ENCODE measurements at regions not wholly inside any gene's neighbourhood (a gene's known extent, or its start where the extent isn't known, plus 50 kb on each side); places are given as distances from the start of the nearest gene placed in this dataset.

GRCh38 chr15:69826819-69827175 is 270.9 kb downstream of the TLE3 start:
- Mint-ChIP-seq H3K36me3 (no peaks in the 10 kb centered on the region), H3K9me3 (no peaks in the 10 kb centered on the region), H3K4me3 (no peak overlapping the region), H3K4me1 (peaks cover 0 to 6% (median 1%) of the 10 kb centered on the region in 3 donors), H3K27ac (no peak overlapping the region), H3K27me3 (peaks cover 2% of the 10 kb centered on the region)

- H3K36me3 Mint-ChIP-seq, result no peaks in the 10 kb centered on the region
- H3K9me3 Mint-ChIP-seq, result no peaks in the 10 kb centered on the region
- H3K4me3 Mint-ChIP-seq, result no peak overlapping the region
- H3K27me3 Mint-ChIP-seq, result peaks cover 2% of the 10 kb centered on the region
- H3K27ac Mint-ChIP-seq, result no peak overlapping the region
- H3K4me1 Mint-ChIP-seq, result peaks cover 0 to 6% (median 1%) of the 10 kb centered on the region in 3 donors
These were observed 270.0 kb downstream of the TLE3 start for GRCh38 chr15:69827751-69828150.

- peaks cover 2% of the 10 kb centered on the region for H3K27me3 Mint-ChIP-seq
- H3K27ac Mint-ChIP-seq, result no peak overlapping the region
- H3K9me3 Mint-ChIP-seq, result no peaks in the 10 kb centered on the region
These were observed 269.4 kb downstream of the TLE3 start for GRCh38 chr15:69828181-69828828.

GRCh38 chr15:69829974-69830373 is 267.7 kb downstream of the TLE3 start:
- H3K27me3 Mint-ChIP-seq, result peaks cover 2% of the 10 kb centered on the region
- H3K9me3 Mint-ChIP-seq, result no peaks in the 10 kb centered on the region
- peaks cover 0 to 6% (median 3%) of the 10 kb centered on the region in 3 donors for H3K4me1 Mint-ChIP-seq
- no peaks in the 10 kb centered on the region for H3K36me3 Mint-ChIP-seq
- H3K4me3 Mint-ChIP-seq, result no peak overlapping the region
- no peak overlapping the region for H3K27ac Mint-ChIP-seq

More at GRCh38 chr15:69828181-69828828, 269.4 kb downstream of the TLE3 start:
- Mint-ChIP-seq H3K4me1 (peaks cover 0 to 6% (median 3%) of the 10 kb centered on the region in 3 donors), H3K36me3 (no peaks in the 10 kb centered on the region), H3K4me3 (no peak overlapping the region)

GRCh38 chr15:69830430-69830829 is 267.3 kb downstream of the TLE3 start:
- H3K27ac Mint-ChIP-seq, result no peak overlapping the region
- no peaks in the 10 kb centered on the region for H3K9me3 Mint-ChIP-seq
- H3K36me3 Mint-ChIP-seq, result no peaks in the 10 kb centered on the region
- H3K4me3 Mint-ChIP-seq, result no peak overlapping the region
- peaks cover 0 to 6% (median 3%) of the 10 kb centered on the region in 3 donors for H3K4me1 Mint-ChIP-seq
- peaks cover 2% of the 10 kb centered on the region for H3K27me3 Mint-ChIP-seq

GRCh38 chr15:69830876-69831275 is 266.8 kb downstream of the TLE3 start:
- peaks cover 0 to 6% (median 5%) of the 10 kb centered on the region in 3 donors for H3K4me1 Mint-ChIP-seq
- no peak overlapping the region for H3K27ac Mint-ChIP-seq
- no peak overlapping the region for H3K4me3 Mint-ChIP-seq
- H3K9me3 Mint-ChIP-seq, result no peaks in the 10 kb centered on the region
- peaks cover 2% of the 10 kb centered on the region for H3K27me3 Mint-ChIP-seq
- no peaks in the 10 kb centered on the region for H3K36me3 Mint-ChIP-seq

- H3K36me3 Mint-ChIP-seq, result no peaks in the 10 kb centered on the region
- no peak overlapping the region for H3K4me3 Mint-ChIP-seq
- H3K9me3 Mint-ChIP-seq, result no peaks in the 10 kb centered on the region
- H3K27me3 Mint-ChIP-seq, result peaks cover 5% of the 10 kb centered on the region
- H3K27ac Mint-ChIP-seq, result no peak overlapping the region
- peaks cover 0 to 5% (median 0%) of the 10 kb centered on the region in 3 donors for H3K4me1 Mint-ChIP-seq
These were observed 263.4 kb downstream of the TLE3 start for GRCh38 chr15:69834267-69834666.

- Mint-ChIP-seq H3K36me3 (no peaks in the 10 kb centered on the region), H3K27me3 (peaks cover 5% of the 10 kb centered on the region), H3K27ac (no peak overlapping the region), H3K4me1 (peaks cover 0 to 5% (median 0%) of the 10 kb centered on the region in 3 donors), H3K4me3 (no peak overlapping the region), H3K9me3 (no peaks in the 10 kb centered on the region)
These were observed 263.0 kb downstream of the TLE3 start for GRCh38 chr15:69834761-69835160.

GRCh38 chr15:69836048-69836447 is 261.7 kb downstream of the TLE3 start:
- H3K4me1 Mint-ChIP-seq, result peaks cover 0 to 5% (median 0%) of the 10 kb centered on the region in 3 donors
- no peak overlapping the region for H3K4me3 Mint-ChIP-seq
- no peaks in the 10 kb centered on the region for H3K9me3 Mint-ChIP-seq
- H3K27ac Mint-ChIP-seq, result peak overlapping the region in 1 of 3 donors; percentile 88
- H3K27me3 Mint-ChIP-seq, result peaks cover 5% of the 10 kb centered on the region
- H3K36me3 Mint-ChIP-seq, result no peaks in the 10 kb centered on the region

- no peaks in the 10 kb centered on the region for H3K9me3 Mint-ChIP-seq
- H3K27ac Mint-ChIP-seq, result peak overlapping the region in 1 of 3 donors; percentile 24
- peaks cover 5% of the 10 kb centered on the region for H3K27me3 Mint-ChIP-seq
- peaks cover 0 to 5% (median 0%) of the 10 kb centered on the region in 3 donors for H3K4me1 Mint-ChIP-seq
- no peak overlapping the region for H3K4me3 Mint-ChIP-seq
- H3K36me3 Mint-ChIP-seq, result no peaks in the 10 kb centered on the region
These were observed 261.0 kb downstream of the TLE3 start for GRCh38 chr15:69836526-69837230.

- Mint-ChIP-seq H3K27me3 (peaks cover 5% of the 10 kb centered on the region), H3K27ac (no peak overlapping the region), H3K9me3 (no peaks in the 10 kb centered on the region), H3K4me3 (no peak overlapping the region), H3K36me3 (no peaks in the 10 kb centered on the region), H3K4me1 (peaks cover 0 to 2% (median 2%) of the 10 kb centered on the region in 3 donors)
These were observed 259.4 kb downstream of the TLE3 start for GRCh38 chr15:69838338-69838737.

- Mint-ChIP-seq H3K36me3 (no peaks in the 10 kb centered on the region), H3K9me3 (no peaks in the 10 kb centered on the region), H3K27me3 (peaks cover 5% of the 10 kb centered on the region), H3K4me1 (peaks cover 0 to 2% (median 2%) of the 10 kb centered on the region in 3 donors), H3K27ac (no peak overlapping the region), H3K4me3 (peak overlapping the region in 1 of 4 donors; percentile 64)
These were observed 258.7 kb downstream of the TLE3 start for GRCh38 chr15:69838994-69839393.

- no peak overlapping the region for H3K4me3 Mint-ChIP-seq
- H3K36me3 Mint-ChIP-seq, result no peaks in the 10 kb centered on the region
- no peaks in the 10 kb centered on the region for H3K9me3 Mint-ChIP-seq
- H3K4me1 Mint-ChIP-seq, result peaks cover 0 to 2% (median 0%) of the 10 kb centered on the region in 3 donors
- peaks cover 5% of the 10 kb centered on the region for H3K27me3 Mint-ChIP-seq
- H3K27ac Mint-ChIP-seq, result no peak overlapping the region
These were observed 256.4 kb downstream of the TLE3 start for GRCh38 chr15:69841113-69841828.

- Mint-ChIP-seq H3K27me3 (peaks cover 2% of the 10 kb centered on the region), H3K4me3 (no peak overlapping the region), H3K9me3 (peaks cover 0 to 3% (median 0%) of the 10 kb centered on the region in 3 donors), H3K4me1 (peaks cover 0 to 2% (median 0%) of the 10 kb centered on the region in 3 donors), H3K27ac (no peak overlapping the region), H3K36me3 (no peaks in the 10 kb centered on the region)
These were observed 254.9 kb downstream of the TLE3 start for GRCh38 chr15:69842851-69843250.

- H3K4me3 Mint-ChIP-seq, result no peak overlapping the region
- no peaks in the 10 kb centered on the region for H3K36me3 Mint-ChIP-seq
- peaks cover 0 to 2% (median 0%) of the 10 kb centered on the region in 3 donors for H3K4me1 Mint-ChIP-seq
- no peak overlapping the region for H3K27ac Mint-ChIP-seq
- H3K27me3 Mint-ChIP-seq, result peaks cover 4% of the 10 kb centered on the region
- H3K9me3 Mint-ChIP-seq, result peaks cover 0 to 3% (median 0%) of the 10 kb centered on the region in 3 donors
These were observed 254.3 kb downstream of the TLE3 start for GRCh38 chr15:69843276-69843899.

All from IgD-negative memory B cell (primary cell).